EH (cell line): ENCODE measurements at regions not wholly inside any gene's neighbourhood (a gene's known extent, or its start where the extent isn't known, plus 50 kb on each side); places are given as distances from the start of the nearest gene placed in this dataset.
"Not testable (repeated sequence)": the region's sequence is repeated elsewhere in the genome, so short reads cannot be mapped to it uniquely, and the experiment has no call there.

Source experiments
- DNase-seq: peaks from one replicate; pipeline ENCODE4 v3.0.0-alpha.2; 2015; ENCODE audit warnings: low read depth

- no peak for DNase-seq
Observed at GRCh38 chr7:131726031-131726430, 169.6 kb upstream of the PODXL start.

- DNase-seq = no peak
Observed at GRCh38 chr7:131724776-131725345, 168.4 kb upstream of the PODXL start.

GRCh38 chr7:131723926-131724325, 167.5 kb upstream of the PODXL start:
- DNase-seq = peak; percentile 40

GRCh38 chr7:131722371-131722770, 165.9 kb upstream of the PODXL start:
- peak; percentile 44 for DNase-seq

GRCh38 chr7:131721660-131722059, 165.2 kb upstream of the PODXL start:
- no peak for DNase-seq

- no peak for DNase-seq
Observed at GRCh38 chr7:131720703-131721102, 164.3 kb upstream of the PODXL start.

GRCh38 chr7:131717181-131717580, 160.8 kb upstream of the PODXL start:
- DNase-seq = no peak

- DNase-seq = no peak
Observed at GRCh38 chr7:131699323-131699722, 142.9 kb upstream of the PODXL start.

GRCh38 chr7:131692131-131692960, 135.9 kb upstream of the PODXL start:
- peak; percentile 39 for DNase-seq

- no peak for DNase-seq
Observed at GRCh38 chr7:131691454-131692130, 135.2 kb upstream of the PODXL start.

- no peak for DNase-seq
Observed at GRCh38 chr7:131690441-131690840, 134.0 kb upstream of the PODXL start.

GRCh38 chr7:131689662-131690234, 133.3 kb upstream of the PODXL start:
- DNase-seq = no peak

- DNase-seq = peak; percentile 72
Observed at GRCh38 chr7:131688738-131689661, 132.6 kb upstream of the PODXL start.

GRCh38 chr7:131687296-131687695, 130.9 kb upstream of the PODXL start:
- no peak for DNase-seq

GRCh38 chr7:131686833-131687232, 130.4 kb upstream of the PODXL start:
- DNase-seq = no peak

GRCh38 chr7:131683536-131684125, 127.2 kb upstream of the PODXL start:
- no peak for DNase-seq

- DNase-seq = no peak
Observed at GRCh38 chr7:131681961-131682360, 125.5 kb upstream of the PODXL start.

GRCh38 chr7:131679071-131679470, 122.6 kb upstream of the PODXL start:
- DNase-seq = not testable (repeated sequence)

- DNase-seq = not testable (repeated sequence)
Observed at GRCh38 chr7:131676850-131677249, 120.4 kb upstream of the PODXL start.

- DNase-seq = no peak
Observed at GRCh38 chr7:131674131-131674530, 117.7 kb upstream of the PODXL start.

- no peak for DNase-seq
Observed at GRCh38 chr7:131673576-131673975, 117.1 kb upstream of the PODXL start.
